GM12864 (cell line): ENCODE measurements at regions not wholly inside any gene's neighbourhood (a gene's known extent, or its start where the extent isn't known, plus 50 kb on each side); places are given as distances from the start of the nearest gene placed in this dataset.
"Not testable (repeated sequence)": the region's sequence is repeated elsewhere in the genome, so short reads cannot be mapped to it uniquely, and the experiment has no call there.

Experiments used
- DNase-seq: peaks from one replicate; pipeline ENCODE4 v3.0.0-alpha.2; 2011; ENCODE audit warnings: low read depth
- H3K4me3 ChIP-seq: 2 replicates; pipeline ENCODE4 v1.5.1; 2011; ENCODE audit warnings: mild to moderate bottlenecking, low read depth, low read length, control low read depth
- TF ChIP-seq, protein P1 (sequence below): IDR thresholded peaks from 2 replicates; pipeline ENCODE4 v1.5.1; 2011; ENCODE audit warnings: low read depth, mild to moderate bottlenecking, moderate library complexity, low read length, control low read depth, inconsistent platforms; ENCODE audit errors: missing control alignments

DNA sequence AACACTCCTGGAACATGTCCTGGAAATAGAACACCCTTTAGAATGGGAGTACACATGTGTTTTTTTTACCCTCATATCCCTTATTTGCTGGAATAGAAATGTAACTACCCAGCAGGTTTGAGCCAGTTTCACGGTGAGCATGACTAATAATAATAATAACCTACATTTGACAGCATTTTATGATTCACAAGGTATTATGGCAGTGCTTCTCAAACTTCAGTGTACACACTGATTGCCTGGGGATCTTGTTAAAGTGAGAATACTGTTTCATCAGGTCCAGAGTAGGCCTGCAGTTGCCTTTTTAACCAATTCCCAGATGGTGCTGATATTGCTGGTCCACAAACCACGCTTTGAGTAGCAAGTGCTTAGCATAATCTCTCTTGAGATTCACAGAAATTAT, 63.9 kb downstream of the NFKBIZ start:
- H3K4me3 ChIP-seq = no peak overlapping the region
- DNase-seq = no peak
- TF ChIP-seq, protein P1, sequence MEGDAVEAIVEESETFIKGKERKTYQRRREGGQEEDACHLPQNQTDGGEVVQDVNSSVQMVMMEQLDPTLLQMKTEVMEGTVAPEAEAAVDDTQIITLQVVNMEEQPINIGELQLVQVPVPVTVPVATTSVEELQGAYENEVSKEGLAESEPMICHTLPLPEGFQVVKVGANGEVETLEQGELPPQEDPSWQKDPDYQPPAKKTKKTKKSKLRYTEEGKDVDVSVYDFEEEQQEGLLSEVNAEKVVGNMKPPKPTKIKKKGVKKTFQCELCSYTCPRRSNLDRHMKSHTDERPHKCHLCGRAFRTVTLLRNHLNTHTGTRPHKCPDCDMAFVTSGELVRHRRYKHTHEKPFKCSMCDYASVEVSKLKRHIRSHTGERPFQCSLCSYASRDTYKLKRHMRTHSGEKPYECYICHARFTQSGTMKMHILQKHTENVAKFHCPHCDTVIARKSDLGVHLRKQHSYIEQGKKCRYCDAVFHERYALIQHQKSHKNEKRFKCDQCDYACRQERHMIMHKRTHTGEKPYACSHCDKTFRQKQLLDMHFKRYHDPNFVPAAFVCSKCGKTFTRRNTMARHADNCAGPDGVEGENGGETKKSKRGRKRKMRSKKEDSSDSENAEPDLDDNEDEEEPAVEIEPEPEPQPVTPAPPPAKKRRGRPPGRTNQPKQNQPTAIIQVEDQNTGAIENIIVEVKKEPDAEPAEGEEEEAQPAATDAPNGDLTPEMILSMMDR = no peak

DNA sequence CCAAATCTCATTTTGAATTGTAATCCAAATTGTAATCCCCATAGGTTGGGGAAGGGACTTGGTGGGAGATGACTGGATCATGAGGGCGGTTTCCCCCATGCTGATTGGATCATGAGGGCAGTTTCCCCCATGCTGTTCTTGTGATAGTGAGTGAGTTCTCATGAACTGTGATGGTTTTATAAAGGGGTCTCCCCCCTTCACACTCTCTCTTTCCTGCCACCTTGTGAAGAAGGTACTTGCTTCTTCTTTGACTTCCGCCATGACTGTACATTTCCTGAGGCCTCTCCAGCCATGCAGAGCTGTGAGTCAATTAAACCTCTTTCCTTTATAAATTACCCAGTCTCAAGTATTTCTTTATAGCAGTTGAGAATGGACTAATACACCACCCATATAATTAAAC, 68.4 kb downstream of the NFKBIZ start:
- H3K4me3 ChIP-seq, DNase-seq: not testable (repeated sequence)

DNA sequence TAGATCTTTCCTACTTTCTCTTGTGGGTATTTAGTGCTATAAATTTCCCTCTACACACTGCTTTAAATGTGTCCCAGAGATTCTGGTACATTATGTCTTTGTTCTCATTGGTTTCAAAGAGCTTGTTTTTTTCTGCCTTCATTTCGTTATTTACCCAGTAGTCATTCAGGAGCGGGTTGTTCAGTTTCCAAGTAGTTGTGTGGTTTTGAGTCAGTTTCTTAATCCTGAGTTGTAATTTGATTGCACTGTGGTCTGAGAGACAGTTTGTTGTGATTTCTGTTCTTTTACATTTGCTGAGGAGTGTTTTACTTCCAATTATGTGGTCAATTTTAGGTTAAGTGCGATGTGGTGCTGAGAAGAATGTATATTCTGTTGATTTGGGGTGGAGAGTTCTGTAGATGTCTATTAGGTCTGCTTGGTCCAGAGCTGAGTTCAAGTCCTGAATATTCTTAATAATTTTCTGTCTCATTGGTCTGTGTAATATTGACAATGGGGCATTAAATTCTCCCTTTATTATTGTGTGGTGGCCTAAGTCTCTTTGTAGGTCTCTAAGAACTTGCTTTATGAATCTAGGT, 72.9 kb downstream of the NFKBIZ start:
- DNase-seq, H3K4me3 ChIP-seq: not testable (repeated sequence)

DNA sequence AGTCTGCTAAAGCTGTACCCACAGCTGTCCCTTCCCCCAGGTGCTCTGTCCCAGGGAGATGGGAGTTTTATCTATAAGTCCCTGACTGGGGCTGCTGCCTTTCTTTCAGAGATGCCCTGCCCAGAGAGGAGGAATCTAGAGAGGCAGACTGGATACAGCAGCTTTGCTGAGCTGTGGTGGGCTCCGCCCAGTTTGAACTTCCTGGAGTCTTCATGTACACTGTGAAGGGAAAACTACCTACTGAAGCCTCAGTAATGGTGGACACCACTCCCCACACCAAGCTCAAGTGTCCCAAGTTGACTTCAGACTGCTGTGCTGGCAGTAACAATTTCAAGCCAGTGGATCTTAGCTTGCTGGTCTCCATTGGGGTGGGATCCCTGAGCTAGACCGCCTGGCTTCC, 75.3 kb downstream of the NFKBIZ start:
- DNase-seq, H3K4me3 ChIP-seq: not testable (repeated sequence)

DNA sequence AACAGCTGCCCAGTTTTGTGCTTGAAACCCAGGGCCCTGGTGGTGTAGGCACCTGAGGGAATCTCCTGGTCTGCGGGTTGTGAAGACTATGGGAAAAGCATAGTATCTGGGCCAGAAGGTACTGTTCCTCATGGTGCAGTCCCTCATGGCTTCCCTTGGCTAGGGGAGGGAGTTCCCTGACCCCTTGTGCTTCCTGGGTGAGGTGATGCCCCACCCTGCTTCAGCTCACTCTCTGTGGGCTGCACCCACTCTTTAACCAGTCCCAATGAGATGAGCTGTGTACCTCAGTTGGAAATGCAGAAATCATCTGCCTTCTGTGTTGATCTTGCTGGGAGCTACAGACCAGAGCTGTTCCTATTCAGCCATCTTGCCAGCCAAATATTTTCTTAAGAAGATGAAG, 75.8 kb downstream of the NFKBIZ start:
- H3K4me3 ChIP-seq, DNase-seq: not testable (repeated sequence)

DNA sequence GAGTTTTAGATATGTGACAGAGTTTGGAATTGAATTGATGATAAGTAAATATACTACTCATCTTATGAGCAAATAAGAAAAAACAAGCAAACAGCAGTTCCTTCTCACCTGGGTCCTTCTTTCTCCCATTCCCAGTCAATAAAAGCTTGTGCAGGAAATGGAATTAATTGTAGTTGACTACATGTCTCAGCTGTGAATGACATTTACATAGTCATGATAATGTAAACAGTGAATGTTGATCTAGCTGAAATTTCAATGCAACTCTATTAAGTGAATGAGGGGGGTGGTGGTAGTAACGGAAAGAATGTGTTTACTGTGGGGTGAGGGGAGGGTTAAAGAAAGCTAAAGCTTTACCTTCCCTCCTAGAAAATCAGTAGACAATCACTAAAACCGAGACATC, 76.2 kb downstream of the NFKBIZ start:
- no peak for DNase-seq
- H3K4me3 ChIP-seq = no peak overlapping the region
- TF ChIP-seq, protein P1 = no peak

DNA sequence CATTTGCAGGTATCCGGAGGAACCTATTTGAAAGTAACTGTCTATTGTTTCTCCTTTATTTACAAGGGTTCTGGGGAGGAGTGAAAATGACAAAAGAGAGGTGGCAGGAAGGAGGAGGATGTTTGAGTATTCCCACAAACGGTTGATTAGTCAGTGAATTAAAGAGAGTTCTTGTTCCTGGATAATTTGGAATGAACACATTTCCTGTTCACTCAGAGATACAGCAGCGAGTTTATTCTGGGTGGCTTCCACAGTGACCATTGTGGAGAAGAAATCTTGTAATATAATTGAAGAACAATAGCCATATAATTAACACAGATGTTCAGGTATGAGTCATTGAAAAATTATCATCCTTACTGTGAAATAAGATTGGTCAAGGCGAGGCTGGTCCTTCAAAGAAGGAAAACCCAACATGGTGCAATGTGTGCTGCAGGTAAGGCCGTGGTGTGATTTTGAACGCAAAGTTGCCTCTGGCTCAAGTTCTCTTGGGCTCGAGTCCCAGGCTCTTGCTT, 77.3 kb downstream of the NFKBIZ start:
- TF ChIP-seq, protein P1 = no peak
- H3K4me3 ChIP-seq = no peak overlapping the region
- DNase-seq = no peak

DNA sequence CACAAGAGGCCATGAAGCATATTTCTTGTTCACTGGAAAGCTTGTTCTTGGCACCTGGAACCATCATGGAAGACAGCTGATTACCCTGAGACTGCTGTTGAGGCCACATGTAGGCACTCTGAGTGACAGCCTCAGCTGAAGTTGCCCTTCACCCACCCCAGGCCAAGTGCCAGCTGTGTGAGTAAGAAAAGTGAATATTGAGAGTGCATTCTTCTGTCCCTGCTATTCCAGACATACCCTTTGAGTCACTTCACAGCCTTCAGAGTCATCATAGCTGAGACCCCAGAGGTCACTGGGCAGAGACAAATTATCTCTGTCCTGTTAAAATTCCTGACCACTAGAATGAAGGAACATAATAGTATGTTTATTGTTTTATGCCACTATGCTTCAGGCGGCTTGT, 79.6 kb downstream of the NFKBIZ start:
- TF ChIP-seq, protein P1 = no peak
- H3K4me3 ChIP-seq = no peak overlapping the region
- DNase-seq = no peak

DNA sequence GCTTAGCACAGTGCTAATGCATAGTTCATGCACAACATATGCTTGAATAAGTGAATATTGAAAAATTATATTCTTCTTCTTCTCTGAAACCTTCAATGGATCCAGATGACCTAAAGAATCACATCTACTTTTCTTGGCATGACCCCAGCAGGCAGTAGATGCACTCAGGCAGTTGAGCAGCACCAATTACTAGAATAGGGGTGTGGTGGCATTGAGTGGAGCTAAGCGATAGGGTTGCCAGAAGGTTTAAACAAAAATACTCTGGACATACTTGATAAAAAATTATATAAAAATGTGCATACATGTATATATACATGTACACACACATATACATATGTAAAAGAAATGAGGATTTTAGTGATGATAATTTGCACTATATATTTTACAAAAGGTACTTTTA, 81.8 kb downstream of the NFKBIZ start:
- no peak overlapping the region for H3K4me3 ChIP-seq
- no peak for DNase-seq
- TF ChIP-seq, protein P1 = no peak
